ENCODE measurements at regions not wholly inside any gene's neighbourhood (a gene's known extent, or its start where the extent isn't known, plus 50 kb on each side); places are given as distances from the start of the nearest gene placed in this dataset.

DNA sequence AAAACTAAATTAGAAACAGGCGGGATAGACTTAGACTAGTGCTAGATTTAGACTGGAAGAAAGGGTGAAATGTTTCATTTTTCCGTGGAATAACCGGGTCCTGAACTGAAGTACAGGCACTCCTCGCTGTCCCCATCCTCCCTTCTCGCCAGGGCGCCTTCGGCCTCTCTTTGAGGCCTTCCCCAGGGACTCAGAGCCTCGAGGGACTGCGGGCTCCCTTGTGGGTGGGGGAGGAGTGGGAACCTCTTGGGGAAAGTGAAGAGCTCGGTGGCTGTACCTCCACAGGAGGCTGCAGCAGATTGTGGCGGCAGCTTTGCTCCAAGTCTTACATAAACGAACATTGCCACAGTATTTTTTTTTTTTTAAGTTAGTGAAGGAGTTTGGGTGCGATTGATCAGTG lies 1988.8 kb upstream of the FLRT2 start:
- no peak for TF ChIP-seq POLR2A (IDR thresholded peaks at IDR 0.05; ENCODE audit: low read length)
- TF ChIP-seq GATA1 (IDR thresholded peaks at IDR 0.05; ENCODE audit: low read depth, low read length): no peak

Measured in erythroblast (primary cell).